SU-DHL-6 (cell line): ENCODE measurements at regions not wholly inside any gene's neighbourhood (a gene's known extent, or its start where the extent isn't known, plus 50 kb on each side); places are given as distances from the start of the nearest gene placed in this dataset.

Experiments used
- CTCF ChIP-seq: fragments of 200-600 bp; sonication (generic); IDR thresholded peaks from one replicate; pipeline ENCODE4 v1.5.1; 2017; ENCODE audit warnings: antibody characterized with exemption, mild to moderate bottlenecking, low read length, moderate library complexity; ENCODE audit not compliant: insufficient read depth, poor library complexity, severe bottlenecking
- EZH2phosphoT487 ChIP-seq: fragments of 200-600 bp; sonication (generic), shearing (Covaris generic); conservative IDR thresholded peaks from 2 replicates; pipeline ENCODE4 v1.6.1; 2018; ENCODE audit warnings: mild to moderate bottlenecking, antibody characterized with exemption, low read length, moderate library complexity, mixed read lengths

- TF ChIP-seq CTCF (no peak), EZH2phosphoT487 (no peak)
Measured at GRCh38 chr15:96504371-96504770, 173.9 kb downstream of the NR2F2 start.
